ENCODE measurements at regions not wholly inside any gene's neighbourhood (a gene's known extent, or its start where the extent isn't known, plus 50 kb on each side); places are given as distances from the start of the nearest gene placed in this dataset.
"Not testable (repeated sequence)": the region's sequence is repeated elsewhere in the genome, so short reads cannot be mapped to it uniquely, and the experiment has no call there.

- not testable (repeated sequence) for DNase-seq (ENCODE audit: low spot score)
Measured at GRCh38 chr9:63912451-63912850, 1372.6 kb downstream of the FOXD4L5 start.

- not testable (repeated sequence) for DNase-seq (ENCODE audit: low spot score)
Measured at GRCh38 chr9:63909076-63909475, 1375.9 kb downstream of the FOXD4L5 start.

GRCh38 chr9:63899637-63900190 is 1385.3 kb downstream of the FOXD4L5 start:
- not testable (repeated sequence) for DNase-seq (ENCODE audit: low spot score)

- not testable (repeated sequence) for DNase-seq (ENCODE audit: low spot score)
Measured at GRCh38 chr9:63881386-63881785, 1403.6 kb downstream of the FOXD4L5 start.

- not testable (repeated sequence) for DNase-seq (ENCODE audit: low spot score)
Measured at GRCh38 chr9:63876380-63876779, 1408.6 kb downstream of the FOXD4L5 start.

GRCh38 chr9:63859475-63860215 is 1425.4 kb downstream of the FOXD4L5 start:
- peak; percentile 1 for DNase-seq (ENCODE audit: low spot score)

- DNase-seq (ENCODE audit: low spot score), result not testable (repeated sequence)
Measured at GRCh38 chr9:63859090-63859474, 1425.9 kb downstream of the FOXD4L5 start.

GRCh38 chr9:63853140-63853751 is 1431.8 kb downstream of the FOXD4L5 start:
- DNase-seq (ENCODE audit: low spot score), result not testable (repeated sequence)

- DNase-seq (ENCODE audit: low spot score), result not testable (repeated sequence)
Measured at GRCh38 chr9:63824804-63825203, 1460.2 kb downstream of the FOXD4L5 start.

- DNase-seq (ENCODE audit: low spot score), result not testable (repeated sequence)
Measured at GRCh38 chr9:63823375-63824201, 1461.4 kb downstream of the FOXD4L5 start.

- DNase-seq (ENCODE audit: low spot score), result not testable (repeated sequence)
Measured at GRCh38 chr9:63822615-63823374, 1462.2 kb downstream of the FOXD4L5 start.

GRCh38 chr9:63821293-63821692 is 1463.7 kb downstream of the FOXD4L5 start:
- DNase-seq (ENCODE audit: low spot score), result not testable (repeated sequence)

GRCh38 chr9:63820882-63821281 is 1464.1 kb downstream of the FOXD4L5 start:
- DNase-seq (ENCODE audit: low spot score), result not testable (repeated sequence)

- DNase-seq (ENCODE audit: low spot score), result not testable (repeated sequence)
Measured at GRCh38 chr9:63820383-63820782, 1464.6 kb downstream of the FOXD4L5 start.

GRCh38 chr9:63817622-63818518 is 1467.1 kb downstream of the FOXD4L5 start:
- peak; percentile 43 for DNase-seq (ENCODE audit: low spot score)

GRCh38 chr9:63816751-63817621 is 1468.0 kb downstream of the FOXD4L5 start:
- DNase-seq (ENCODE audit: low spot score), result peak; percentile 92

- DNase-seq (ENCODE audit: low spot score), result not testable (repeated sequence)
Measured at GRCh38 chr9:63814970-63815669, 1469.9 kb downstream of the FOXD4L5 start.

GRCh38 chr9:63813391-63814021 is 1471.5 kb downstream of the FOXD4L5 start:
- not testable (repeated sequence) for DNase-seq (ENCODE audit: low spot score)
